Neural crest cell (in vitro differentiated cells): ENCODE measurements at regions not wholly inside any gene's neighbourhood (a gene's known extent, or its start where the extent isn't known, plus 50 kb on each side); places are given as distances from the start of the nearest gene placed in this dataset.

Experiments used
- DNase-seq: peaks from one replicate; pipeline ENCODE4 v3.0.0; 2021; ENCODE audit warnings: low read depth, mixed read lengths, low spot score
- H3K27ac Mint-ChIP-seq: one replicate; pipeline ENCODE4 v1.8.0; 2021; ENCODE audit warnings: mild to moderate bottlenecking, mixed read lengths; ENCODE audit not compliant: unreplicated experiment
- H3K27me3 Mint-ChIP-seq: 2 replicates; pipeline ENCODE4 v1.8.0; 2021; ENCODE audit warnings: low read depth, mild to moderate bottlenecking, mixed read lengths
- H3K36me3 Mint-ChIP-seq: 2 replicates; pipeline ENCODE4 v1.8.0; 2021; ENCODE audit warnings: low read depth, mild to moderate bottlenecking, mixed read lengths
- H3K4me1 Mint-ChIP-seq: 2 replicates; pipeline ENCODE4 v1.8.0; 2021; ENCODE audit warnings: mixed read lengths
- H3K4me3 Mint-ChIP-seq: one replicate; pipeline ENCODE4 v1.8.0; 2021; ENCODE audit warnings: mild to moderate bottlenecking, mixed read lengths
- H3K9me3 Mint-ChIP-seq: 2 replicates; pipeline ENCODE4 v1.8.0; 2021; ENCODE audit warnings: mixed read lengths
- CTCF ChIP-seq: fragments of 200-600 bp; sonication (generic); conservative IDR thresholded peaks from 2 replicates; pipeline ENCODE4 v1.5.0; 2021; ENCODE audit warnings: antibody characterized with exemption, mild to moderate bottlenecking

GRCh38 chr11:76728778-76729177 lies 54.4 kb upstream of the TSKU start:
- no peak for TF ChIP-seq CTCF
- Mint-ChIP-seq H3K9me3 (no peaks in the 10 kb centered on the region), H3K4me3 (no peak overlapping the region), H3K27ac (no peak overlapping the region), H3K27me3 (peaks cover 40% of the 10 kb centered on the region), H3K4me1 (no peaks in the 10 kb centered on the region), H3K36me3 (no peaks in the 10 kb centered on the region)
- DNase-seq = no peak

GRCh38 chr11:76729214-76729613 lies 53.9 kb upstream of the TSKU start:
- Mint-ChIP-seq H3K4me1 (no peaks in the 10 kb centered on the region), H3K36me3 (no peaks in the 10 kb centered on the region), H3K4me3 (no peak overlapping the region), H3K9me3 (no peaks in the 10 kb centered on the region), H3K27me3 (peaks cover 35% of the 10 kb centered on the region), H3K27ac (no peak overlapping the region)
- DNase-seq = no peak
- no peak for TF ChIP-seq CTCF

GRCh38 chr11:76730887-76731565 lies 52.1 kb upstream of the TSKU start:
- Mint-ChIP-seq H3K4me3 (no peak overlapping the region), H3K36me3 (no peaks in the 10 kb centered on the region), H3K4me1 (no peaks in the 10 kb centered on the region), H3K27me3 (peaks cover 19% of the 10 kb centered on the region), H3K27ac (peak overlapping the region; percentile 65), H3K9me3 (no peaks in the 10 kb centered on the region)
- TF ChIP-seq CTCF = no peak
- DNase-seq = no peak

- H3K9me3 Mint-ChIP-seq = no peaks in the 10 kb centered on the region
These were observed 50.5 kb upstream of the TSKU start for GRCh38 chr11:76732643-76733042.

More at GRCh38 chr11:76732643-76733042, 50.5 kb upstream of the TSKU start:
- H3K4me1 Mint-ChIP-seq = no peaks in the 10 kb centered on the region
- H3K27ac Mint-ChIP-seq = no peak overlapping the region
- no peak overlapping the region for H3K4me3 Mint-ChIP-seq
- TF ChIP-seq CTCF = no peak
- no peak for DNase-seq
- peaks cover 8% of the 10 kb centered on the region for H3K27me3 Mint-ChIP-seq
- no peaks in the 10 kb centered on the region for H3K36me3 Mint-ChIP-seq
